Stimulated activated naive B cell treated with anti-CD40 and anti-IgM and Interleukin-4, amounts not matched to agents 10 μg/mL and 1 μg/mL and 100 μg/mL, for 72 hours (primary cell): ENCODE measurements at regions not wholly inside any gene's neighbourhood (a gene's known extent, or its start where the extent isn't known, plus 50 kb on each side); places are given as distances from the start of the nearest gene placed in this dataset.

Source experiments
- ATAC-seq, 2 donors: fragments of 150-1000 bp; cut with Tn5 transposase; replicated peaks; 2 replicates each; pipeline ENCODE4 v1.10.0; 2021; ENCODE audit warnings: moderate library complexity in 1 of 2
- DNase-seq: peaks from one replicate; pipeline ENCODE4 v3.0.0; 2021
- H3K27ac Mint-ChIP-seq: one replicate; pipeline ENCODE4 v1.8.0; 2022; ENCODE audit warnings: mild to moderate bottlenecking, mixed read lengths
- H3K27me3 Mint-ChIP-seq, 2 donors: one replicate each; pipeline ENCODE4 v1.8.0; 2022; ENCODE audit warnings: mixed read lengths in 2 of 2
- H3K36me3 Mint-ChIP-seq, 2 donors: one replicate each; pipeline ENCODE4 v1.8.0; 2022; ENCODE audit warnings: mixed read lengths in 2 of 2, mild to moderate bottlenecking in 1 of 2
- H3K4me1 Mint-ChIP-seq, 2 donors: one replicate each; pipeline ENCODE4 v1.8.0; 2022; ENCODE audit warnings: mixed read lengths in 2 of 2, mild to moderate bottlenecking in 1 of 2
- H3K4me3 Mint-ChIP-seq, 2 donors: one replicate each; pipeline ENCODE4 v1.8.0; 2022; ENCODE audit warnings: mild to moderate bottlenecking in 2 of 2, mixed read lengths in 2 of 2, moderate library complexity in 1 of 2
- H3K9me3 Mint-ChIP-seq, 2 donors: one replicate each; pipeline ENCODE4 v1.8.0; 2022; ENCODE audit warnings: mixed read lengths in 2 of 2, mild to moderate bottlenecking in 1 of 2

- no peak for DNase-seq
- ATAC-seq: no peak
- no peak overlapping the region for H3K27ac Mint-ChIP-seq
- H3K27me3 Mint-ChIP-seq: no peaks in the 10 kb centered on the region
- H3K9me3 Mint-ChIP-seq: no peaks in the 10 kb centered on the region
- no peaks in the 10 kb centered on the region for H3K36me3 Mint-ChIP-seq
- H3K4me3 Mint-ChIP-seq: no peak overlapping the region
- H3K4me1 Mint-ChIP-seq: no peaks in the 10 kb centered on the region
Measured at GRCh38 chr10:33428682-33429081, 94.2 kb upstream of the NRP1 start.

GRCh38 chr10:33423154-33423529, 88.7 kb upstream of the NRP1 start:
- Mint-ChIP-seq H3K27ac (no peak overlapping the region), H3K9me3 (no peaks in the 10 kb centered on the region), H3K27me3 (peaks cover 0 to 9% of the 10 kb centered on the region in 2 donors), H3K36me3 (no peaks in the 10 kb centered on the region), H3K4me3 (no peak overlapping the region), H3K4me1 (peaks cover 0 to 5% of the 10 kb centered on the region in 2 donors)
- ATAC-seq (no peak), DNase-seq (no peak)

- H3K27ac Mint-ChIP-seq: no peak overlapping the region
- DNase-seq (no peak), ATAC-seq (no peak)
- peaks cover 0 to 5% of the 10 kb centered on the region in 2 donors for H3K4me1 Mint-ChIP-seq
- H3K9me3 Mint-ChIP-seq: no peaks in the 10 kb centered on the region
- no peaks in the 10 kb centered on the region for H3K36me3 Mint-ChIP-seq
- H3K4me3 Mint-ChIP-seq: no peak overlapping the region
- H3K27me3 Mint-ChIP-seq: peaks cover 0 to 9% of the 10 kb centered on the region in 2 donors
Measured at GRCh38 chr10:33422471-33423153, 88.1 kb upstream of the NRP1 start.

GRCh38 chr10:33421789-33422462, 87.5 kb upstream of the NRP1 start:
- DNase-seq (no peak), ATAC-seq (no peak)
- no peaks in the 10 kb centered on the region for H3K9me3 Mint-ChIP-seq
- no peak overlapping the region for H3K4me3 Mint-ChIP-seq
- no peak overlapping the region for H3K27ac Mint-ChIP-seq
- no peaks in the 10 kb centered on the region for H3K36me3 Mint-ChIP-seq
- H3K4me1 Mint-ChIP-seq: peaks cover 0 to 5% of the 10 kb centered on the region in 2 donors
- H3K27me3 Mint-ChIP-seq: peaks cover 0 to 9% of the 10 kb centered on the region in 2 donors

GRCh38 chr10:33419311-33419710, 84.8 kb upstream of the NRP1 start:
- H3K36me3 Mint-ChIP-seq: no peaks in the 10 kb centered on the region
- DNase-seq: no peak

GRCh38 chr10:33418301-33418700, 83.8 kb upstream of the NRP1 start:
- peaks cover 0 to 14% of the 10 kb centered on the region in 2 donors for H3K27me3 Mint-ChIP-seq

More at GRCh38 chr10:33419311-33419710, 84.8 kb upstream of the NRP1 start:
- peaks cover 0 to 5% of the 10 kb centered on the region in 2 donors for H3K4me1 Mint-ChIP-seq
- H3K27ac Mint-ChIP-seq: no peak overlapping the region
- H3K27me3 Mint-ChIP-seq: peaks cover 0 to 9% of the 10 kb centered on the region in 2 donors
- no peaks in the 10 kb centered on the region for H3K9me3 Mint-ChIP-seq
- ATAC-seq: no peak
- no peak overlapping the region for H3K4me3 Mint-ChIP-seq

GRCh38 chr10:33416691-33417090, 82.2 kb upstream of the NRP1 start:
- Mint-ChIP-seq H3K9me3 (no peaks in the 10 kb centered on the region), H3K36me3 (no peaks in the 10 kb centered on the region), H3K4me3 (no peak overlapping the region), H3K27me3 (peaks cover 7 to 19% of the 10 kb centered on the region in 2 donors), H3K27ac (no peak overlapping the region), H3K4me1 (peaks cover 0 to 5% of the 10 kb centered on the region in 2 donors)
- ATAC-seq: no peak
- DNase-seq: no peak

More at GRCh38 chr10:33418301-33418700, 83.8 kb upstream of the NRP1 start:
- ATAC-seq (no peak), DNase-seq (no peak)
- Mint-ChIP-seq H3K4me1 (peaks cover 0 to 5% of the 10 kb centered on the region in 2 donors), H3K27ac (no peak overlapping the region), H3K4me3 (no peak overlapping the region), H3K36me3 (no peaks in the 10 kb centered on the region), H3K9me3 (no peaks in the 10 kb centered on the region)

- Mint-ChIP-seq H3K9me3 (no peaks in the 10 kb centered on the region), H3K4me1 (peaks cover 0 to 5% of the 10 kb centered on the region in 2 donors), H3K27ac (no peak overlapping the region), H3K4me3 (no peak overlapping the region), H3K27me3 (peaks cover 7 to 19% of the 10 kb centered on the region in 2 donors), H3K36me3 (no peaks in the 10 kb centered on the region)
- ATAC-seq (peak in 1 of 2 donors; percentile 52), DNase-seq (no peak)
Measured at GRCh38 chr10:33416209-33416608, 81.7 kb upstream of the NRP1 start.

GRCh38 chr10:33414841-33415240, 80.4 kb upstream of the NRP1 start:
- DNase-seq (no peak), ATAC-seq (no peak)
- no peaks in the 10 kb centered on the region for H3K36me3 Mint-ChIP-seq
- no peaks in the 10 kb centered on the region for H3K9me3 Mint-ChIP-seq
- H3K27me3 Mint-ChIP-seq: peaks cover 11 to 12% of the 10 kb centered on the region in 2 donors
- H3K4me1 Mint-ChIP-seq: peaks cover 0 to 5% of the 10 kb centered on the region in 2 donors
- no peak overlapping the region for H3K4me3 Mint-ChIP-seq
- H3K27ac Mint-ChIP-seq: no peak overlapping the region

- Mint-ChIP-seq H3K27me3 (peaks cover 10 to 11% of the 10 kb centered on the region in 2 donors), H3K36me3 (no peaks in the 10 kb centered on the region), H3K4me1 (no peaks in the 10 kb centered on the region), H3K4me3 (no peak overlapping the region), H3K27ac (no peak overlapping the region), H3K9me3 (no peaks in the 10 kb centered on the region)
- DNase-seq: no peak
- no peak for ATAC-seq
Measured at GRCh38 chr10:33412653-33413361, 78.3 kb upstream of the NRP1 start.

GRCh38 chr10:33412241-33412640, 77.8 kb upstream of the NRP1 start:
- H3K9me3 Mint-ChIP-seq: no peaks in the 10 kb centered on the region
- no peaks in the 10 kb centered on the region for H3K36me3 Mint-ChIP-seq
- no peak for DNase-seq
- H3K4me3 Mint-ChIP-seq: no peak overlapping the region
- H3K27me3 Mint-ChIP-seq: peaks cover 11 to 14% of the 10 kb centered on the region in 2 donors
- H3K4me1 Mint-ChIP-seq: no peaks in the 10 kb centered on the region
- no peak overlapping the region for H3K27ac Mint-ChIP-seq
- no peak for ATAC-seq

- DNase-seq (no peak), ATAC-seq (no peak)
- H3K4me3 Mint-ChIP-seq: no peak overlapping the region
- peaks cover 0 to 2% of the 10 kb centered on the region in 2 donors for H3K9me3 Mint-ChIP-seq
- H3K27ac Mint-ChIP-seq: no peak overlapping the region
- no peaks in the 10 kb centered on the region for H3K4me1 Mint-ChIP-seq
- H3K27me3 Mint-ChIP-seq: peaks cover 11 to 20% of the 10 kb centered on the region in 2 donors
- no peaks in the 10 kb centered on the region for H3K36me3 Mint-ChIP-seq
Measured at GRCh38 chr10:33410860-33411234, 76.4 kb upstream of the NRP1 start.

GRCh38 chr10:33410096-33410859, 75.8 kb upstream of the NRP1 start:
- Mint-ChIP-seq H3K36me3 (no peaks in the 10 kb centered on the region), H3K9me3 (peaks cover 0 to 2% of the 10 kb centered on the region in 2 donors), H3K27me3 (peaks cover 11 to 20% of the 10 kb centered on the region in 2 donors), H3K4me3 (no peak overlapping the region), H3K27ac (no peak overlapping the region), H3K4me1 (no peaks in the 10 kb centered on the region)
- ATAC-seq (no peak), DNase-seq (no peak)

GRCh38 chr10:33406596-33406995, 72.1 kb upstream of the NRP1 start:
- Mint-ChIP-seq H3K9me3 (peaks cover 0 to 2% of the 10 kb centered on the region in 2 donors), H3K27me3 (peaks cover 4 to 10% of the 10 kb centered on the region in 2 donors), H3K4me1 (no peaks in the 10 kb centered on the region), H3K36me3 (no peaks in the 10 kb centered on the region), H3K4me3 (no peak overlapping the region), H3K27ac (no peak overlapping the region)
- DNase-seq: no peak
- ATAC-seq: no peak
